KMS-11 (cell line): ENCODE measurements at regions not wholly inside any gene's neighbourhood (a gene's known extent, or its start where the extent isn't known, plus 50 kb on each side); places are given as distances from the start of the nearest gene placed in this dataset.
"Not testable (repeated sequence)": the region's sequence is repeated elsewhere in the genome, so short reads cannot be mapped to it uniquely, and the experiment has no call there.

ENCODE experiments used
- H2AFZ ChIP-seq: fragments of 200-600 bp; sonication (generic); 2 replicates; pipeline ENCODE4 v1.6.1; 2016; ENCODE audit warnings: antibody characterized with exemption, mixed run types, low read depth
- H3K27ac ChIP-seq: fragments of 200-600 bp; sonication (generic); 2 replicates; pipeline ENCODE4 v1.6.1; 2016; ENCODE audit warnings: mild to moderate bottlenecking, mixed run types
- H3K27me3 ChIP-seq: fragments of 200-600 bp; sonication (generic); 2 replicates; pipeline ENCODE4 v1.6.1; 2017; ENCODE audit warnings: mild to moderate bottlenecking, low read depth, mixed run types, moderate library complexity; ENCODE audit not compliant: insufficient read depth
- H3K36me3 ChIP-seq: fragments of 200-600 bp; sonication (generic); 2 replicates; pipeline ENCODE4 v1.6.1; 2017; ENCODE audit warnings: mild to moderate bottlenecking, mixed run types; ENCODE audit not compliant: insufficient read depth
- H3K4me1 ChIP-seq: fragments of 200-600 bp; sonication (generic); 2 replicates; pipeline ENCODE4 v1.6.1; 2016; ENCODE audit warnings: mild to moderate bottlenecking, low read depth, mixed run types; ENCODE audit not compliant: poor library complexity, severe bottlenecking
- H3K4me2 ChIP-seq: fragments of 200-600 bp; sonication (generic); 2 replicates; pipeline ENCODE4 v1.7.0; 2016; ENCODE audit warnings: mild to moderate bottlenecking, mixed run types
- H3K4me3 ChIP-seq: fragments of 200-600 bp; sonication (generic); IDR thresholded peaks from 2 replicates; pipeline ENCODE4 v1.6.1; 2017; ENCODE audit warnings: low read depth, low read length, mixed read lengths; ENCODE audit not compliant: insufficient read depth
- H3K79me2 ChIP-seq: fragments of 200-600 bp; sonication (generic); 2 replicates; pipeline ENCODE4 v1.6.1; 2016; ENCODE audit warnings: low read depth, mixed run types; ENCODE audit not compliant: insufficient read depth
- H3K9ac ChIP-seq: fragments of 200-600 bp; sonication (generic); 2 replicates; pipeline ENCODE4 v1.6.1; 2016; ENCODE audit warnings: mild to moderate bottlenecking, mixed run types
- H4K20me1 ChIP-seq: fragments of 200-600 bp; sonication (generic); 2 replicates; pipeline ENCODE4 v1.6.1; 2016; ENCODE audit warnings: mild to moderate bottlenecking, mixed run types; ENCODE audit not compliant: insufficient read depth
- TF ChIP-seq, protein P1 (sequence below): fragments of 200-600 bp; sonication (generic); conservative IDR thresholded peaks from 2 replicates; pipeline ENCODE4 v1.6.1; 2017; ENCODE audit warnings: low read depth, mild to moderate bottlenecking, antibody characterized with exemption, low read length, moderate library complexity, mixed read lengths

- not testable (repeated sequence) for H4K20me1 ChIP-seq, H3K4me1 ChIP-seq, H2AFZ ChIP-seq, H3K36me3 ChIP-seq, H3K9ac ChIP-seq, H3K4me2 ChIP-seq, H3K27me3 ChIP-seq, H3K4me3 ChIP-seq, H3K27ac ChIP-seq, H3K79me2 ChIP-seq
These were observed 940.7 kb upstream of the DEFB115 start for GRCh38 chr20:30316532-30317299.

GRCh38 chr20:30333744-30334143 is 923.7 kb upstream of the DEFB115 start:
- H3K27ac ChIP-seq, H3K79me2 ChIP-seq, H2AFZ ChIP-seq, H3K4me3 ChIP-seq, H3K36me3 ChIP-seq, H3K9ac ChIP-seq, H3K4me1 ChIP-seq, H3K27me3 ChIP-seq, H4K20me1 ChIP-seq, H3K4me2 ChIP-seq: not testable (repeated sequence)

- H4K20me1 ChIP-seq, H3K4me2 ChIP-seq, H3K4me1 ChIP-seq, H3K36me3 ChIP-seq, H3K9ac ChIP-seq, H3K79me2 ChIP-seq, H2AFZ ChIP-seq, H3K4me3 ChIP-seq, H3K27me3 ChIP-seq, H3K27ac ChIP-seq: not testable (repeated sequence)
These were observed 919.9 kb upstream of the DEFB115 start for GRCh38 chr20:30337556-30337955.

DNA sequence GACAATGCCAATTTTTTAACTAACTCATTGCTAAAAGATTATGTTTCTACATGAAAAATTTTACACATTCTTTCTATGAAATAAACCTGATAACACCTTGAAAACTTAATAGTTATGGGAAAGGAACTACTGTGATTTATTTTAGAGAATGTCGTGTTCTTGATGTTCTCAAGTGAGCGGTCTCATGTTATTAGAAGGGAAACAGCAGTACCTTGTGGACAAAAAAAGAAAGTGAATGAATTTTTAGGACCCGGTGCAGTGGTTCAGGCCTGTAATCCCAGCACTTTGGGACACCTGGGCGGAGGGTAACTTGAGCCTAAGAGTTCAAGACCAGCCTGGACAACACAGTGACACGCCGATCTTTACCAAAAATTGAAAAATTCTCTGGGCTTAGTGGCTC is 908.5 kb upstream of the DEFB115 start:
- H4K20me1 ChIP-seq, H3K4me1 ChIP-seq, H3K27ac ChIP-seq, H3K79me2 ChIP-seq, H2AFZ ChIP-seq, H3K27me3 ChIP-seq, H3K9ac ChIP-seq, H3K4me2 ChIP-seq, H3K4me3 ChIP-seq, H3K36me3 ChIP-seq: not testable (repeated sequence)

- H2AFZ ChIP-seq, H3K4me3 ChIP-seq, H3K4me1 ChIP-seq, H4K20me1 ChIP-seq, H3K36me3 ChIP-seq, H3K4me2 ChIP-seq, H3K27me3 ChIP-seq, H3K79me2 ChIP-seq, H3K9ac ChIP-seq, H3K27ac ChIP-seq: not testable (repeated sequence)
- TF ChIP-seq, protein P1, sequence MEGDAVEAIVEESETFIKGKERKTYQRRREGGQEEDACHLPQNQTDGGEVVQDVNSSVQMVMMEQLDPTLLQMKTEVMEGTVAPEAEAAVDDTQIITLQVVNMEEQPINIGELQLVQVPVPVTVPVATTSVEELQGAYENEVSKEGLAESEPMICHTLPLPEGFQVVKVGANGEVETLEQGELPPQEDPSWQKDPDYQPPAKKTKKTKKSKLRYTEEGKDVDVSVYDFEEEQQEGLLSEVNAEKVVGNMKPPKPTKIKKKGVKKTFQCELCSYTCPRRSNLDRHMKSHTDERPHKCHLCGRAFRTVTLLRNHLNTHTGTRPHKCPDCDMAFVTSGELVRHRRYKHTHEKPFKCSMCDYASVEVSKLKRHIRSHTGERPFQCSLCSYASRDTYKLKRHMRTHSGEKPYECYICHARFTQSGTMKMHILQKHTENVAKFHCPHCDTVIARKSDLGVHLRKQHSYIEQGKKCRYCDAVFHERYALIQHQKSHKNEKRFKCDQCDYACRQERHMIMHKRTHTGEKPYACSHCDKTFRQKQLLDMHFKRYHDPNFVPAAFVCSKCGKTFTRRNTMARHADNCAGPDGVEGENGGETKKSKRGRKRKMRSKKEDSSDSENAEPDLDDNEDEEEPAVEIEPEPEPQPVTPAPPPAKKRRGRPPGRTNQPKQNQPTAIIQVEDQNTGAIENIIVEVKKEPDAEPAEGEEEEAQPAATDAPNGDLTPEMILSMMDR, result peak; percentile 58
These were observed 900.5 kb upstream of the DEFB115 start for GRCh38 chr20:30356854-30357467.

GRCh38 chr20:30361756-30362155 is 895.7 kb upstream of the DEFB115 start:
- H3K4me1 ChIP-seq, H3K36me3 ChIP-seq, H3K4me3 ChIP-seq, H3K9ac ChIP-seq, H3K4me2 ChIP-seq, H4K20me1 ChIP-seq, H3K27ac ChIP-seq, H3K27me3 ChIP-seq, H2AFZ ChIP-seq, H3K79me2 ChIP-seq: not testable (repeated sequence)

DNA sequence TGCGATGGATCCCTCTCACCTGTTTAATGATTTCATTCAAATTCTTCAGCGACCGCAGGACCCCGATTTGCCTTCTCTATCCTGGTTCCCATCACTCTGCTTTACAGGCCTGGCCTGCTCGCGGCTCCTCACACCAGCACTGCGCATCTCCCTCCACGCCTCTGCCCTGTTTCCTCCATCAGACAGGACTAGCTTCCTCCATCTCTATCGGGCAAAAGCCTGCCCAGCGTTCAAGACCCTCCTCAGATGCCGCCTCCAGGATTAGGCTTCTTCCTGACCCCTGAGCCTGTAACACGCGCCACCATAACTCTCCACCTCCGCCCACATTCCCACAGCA is 881.1 kb upstream of the DEFB115 start:
- not testable (repeated sequence) for H3K4me3 ChIP-seq, H3K27me3 ChIP-seq, H3K36me3 ChIP-seq, H3K4me1 ChIP-seq, H4K20me1 ChIP-seq, H3K79me2 ChIP-seq
- peak overlapping the region; percentile 36; the same call in 1 of the 2 replicates for H3K27ac ChIP-seq
- H3K9ac ChIP-seq, result peak overlapping the region; percentile 87; the same call in 1 of the 2 replicates
- H2AFZ ChIP-seq, result peak overlapping the region; percentile 85
- H3K4me2 ChIP-seq, result peak overlapping the region; percentile 21; the same call in 1 of the 2 replicates
